ENCODE measurements at regions not wholly inside any gene's neighbourhood (a gene's known extent, or its start where the extent isn't known, plus 50 kb on each side); places are given as distances from the start of the nearest gene placed in this dataset.

- H3K27me3 ChIP-seq (ENCODE audit: control insufficient read depth, insufficient read depth, low read length) = no peaks in the 10 kb centered on the region
- H3K27ac ChIP-seq (ENCODE audit: insufficient read depth, low read length) = no peak overlapping the region
- no peak overlapping the region for H2AFZ ChIP-seq (ENCODE audit: low read length)
- no peaks in the 10 kb centered on the region for H3K79me2 ChIP-seq (ENCODE audit: control insufficient read depth, insufficient read depth, low read length)
- H3K4me2 ChIP-seq (ENCODE audit: extremely low read depth, insufficient read depth, low read length) = no peak overlapping the region
- H3K4me3 ChIP-seq (replicated peaks in 1 of 4; ENCODE audit: control extremely low read depth in 1 of 4, insufficient read depth in 1 of 4, low read depth in 3 of 4, low read length in 4 of 4) = no peak overlapping the region
- no peak for DNase-seq (ENCODE audit: low read depth in 2 of 2)
- TF ChIP-seq CTCF (conservative IDR thresholded peaks at IDR 0.05 in 1 of 2, IDR thresholded peaks at IDR 0.05 in 1 of 2; ENCODE audit: low read depth in 1 of 2, low read length in 2 of 2) = no peak
- H3K36me3 ChIP-seq (ENCODE audit: control insufficient read depth, insufficient read depth, low read length) = no peaks in the 10 kb centered on the region
- no peak overlapping the region for H3K9ac ChIP-seq (ENCODE audit: insufficient read depth, low read length)
- H3K4me1 ChIP-seq (ENCODE audit: control insufficient read depth, extremely low read depth, insufficient read depth, low read length) = no peaks in the 10 kb centered on the region
- H3K9me3 ChIP-seq (ENCODE audit: control insufficient read depth, insufficient read depth, low read depth, low read length) = no peaks in the 10 kb centered on the region
- no peaks in the 10 kb centered on the region for H4K20me1 ChIP-seq (ENCODE audit: control insufficient read depth, extremely low read depth, insufficient read depth, low read length)
Measured at GRCh38 chr3:28645149-28645548, 296.5 kb upstream of the AZI2 start.

GRCh38 chr3:28646435-28646834 is 297.8 kb upstream of the AZI2 start:
- DNase-seq (ENCODE audit: low read depth in 2 of 2) = no peak
- TF ChIP-seq EZH2 (IDR thresholded peaks at IDR 0.05; ENCODE audit: low read length, missing control alignments) (no peak), CTCF (conservative IDR thresholded peaks at IDR 0.05 in 1 of 2, IDR thresholded peaks at IDR 0.05 in 1 of 2; ENCODE audit: low read depth in 1 of 2, low read length in 2 of 2) (no peak)
- H2AFZ ChIP-seq (ENCODE audit: low read length) = no peak overlapping the region
- no peaks in the 10 kb centered on the region for H3K27me3 ChIP-seq (ENCODE audit: control insufficient read depth, insufficient read depth, low read length)
- no peak overlapping the region for H3K4me2 ChIP-seq (ENCODE audit: extremely low read depth, insufficient read depth, low read length)
- H3K9ac ChIP-seq (ENCODE audit: insufficient read depth, low read length) = no peak overlapping the region
- H3K4me1 ChIP-seq (ENCODE audit: control insufficient read depth, extremely low read depth, insufficient read depth, low read length) = no peaks in the 10 kb centered on the region
- H3K4me3 ChIP-seq (replicated peaks in 1 of 4; ENCODE audit: control extremely low read depth in 1 of 4, insufficient read depth in 1 of 4, low read depth in 3 of 4, low read length in 4 of 4) = no peak overlapping the region
- no peaks in the 10 kb centered on the region for H4K20me1 ChIP-seq (ENCODE audit: control insufficient read depth, extremely low read depth, insufficient read depth, low read length)
- no peaks in the 10 kb centered on the region for H3K79me2 ChIP-seq (ENCODE audit: control insufficient read depth, insufficient read depth, low read length)
- H3K27ac ChIP-seq (ENCODE audit: insufficient read depth, low read length) = no peak overlapping the region
- H3K9me3 ChIP-seq (ENCODE audit: control insufficient read depth, insufficient read depth, low read depth, low read length) = no peaks in the 10 kb centered on the region
- no peaks in the 10 kb centered on the region for H3K36me3 ChIP-seq (ENCODE audit: control insufficient read depth, insufficient read depth, low read length)

GRCh38 chr3:28649266-28649665 is 300.6 kb upstream of the AZI2 start:
- Histone ChIP-seq H3K4me1 (ENCODE audit: control insufficient read depth, extremely low read depth, insufficient read depth, low read length) (no peaks in the 10 kb centered on the region), H2AFZ (ENCODE audit: low read length) (no peak overlapping the region), H4K20me1 (ENCODE audit: control insufficient read depth, extremely low read depth, insufficient read depth, low read length) (no peaks in the 10 kb centered on the region), H3K4me2 (ENCODE audit: extremely low read depth, insufficient read depth, low read length) (no peak overlapping the region), H3K9me3 (ENCODE audit: control insufficient read depth, insufficient read depth, low read depth, low read length) (no peaks in the 10 kb centered on the region), H3K79me2 (ENCODE audit: control insufficient read depth, insufficient read depth, low read length) (no peaks in the 10 kb centered on the region), H3K27ac (ENCODE audit: insufficient read depth, low read length) (no peak overlapping the region), H3K9ac (ENCODE audit: insufficient read depth, low read length) (no peak overlapping the region), H3K27me3 (ENCODE audit: control insufficient read depth, insufficient read depth, low read length) (no peaks in the 10 kb centered on the region), H3K36me3 (ENCODE audit: control insufficient read depth, insufficient read depth, low read length) (no peaks in the 10 kb centered on the region), H3K4me3 (replicated peaks in 1 of 4; ENCODE audit: control extremely low read depth in 1 of 4, insufficient read depth in 1 of 4, low read depth in 3 of 4, low read length in 4 of 4) (no peak overlapping the region)
- TF ChIP-seq CTCF (conservative IDR thresholded peaks at IDR 0.05 in 1 of 2, IDR thresholded peaks at IDR 0.05 in 1 of 2; ENCODE audit: low read depth in 1 of 2, low read length in 2 of 2) (no peak), EZH2 (IDR thresholded peaks at IDR 0.05; ENCODE audit: low read length, missing control alignments) (no peak)
- no peak for DNase-seq (ENCODE audit: low read depth in 2 of 2)

All from fibroblast of lung (primary cell).